ENCODE measurements at regions not wholly inside any gene's neighbourhood (a gene's known extent, or its start where the extent isn't known, plus 50 kb on each side); places are given as distances from the start of the nearest gene placed in this dataset.

- TF ChIP-seq, protein P1, sequence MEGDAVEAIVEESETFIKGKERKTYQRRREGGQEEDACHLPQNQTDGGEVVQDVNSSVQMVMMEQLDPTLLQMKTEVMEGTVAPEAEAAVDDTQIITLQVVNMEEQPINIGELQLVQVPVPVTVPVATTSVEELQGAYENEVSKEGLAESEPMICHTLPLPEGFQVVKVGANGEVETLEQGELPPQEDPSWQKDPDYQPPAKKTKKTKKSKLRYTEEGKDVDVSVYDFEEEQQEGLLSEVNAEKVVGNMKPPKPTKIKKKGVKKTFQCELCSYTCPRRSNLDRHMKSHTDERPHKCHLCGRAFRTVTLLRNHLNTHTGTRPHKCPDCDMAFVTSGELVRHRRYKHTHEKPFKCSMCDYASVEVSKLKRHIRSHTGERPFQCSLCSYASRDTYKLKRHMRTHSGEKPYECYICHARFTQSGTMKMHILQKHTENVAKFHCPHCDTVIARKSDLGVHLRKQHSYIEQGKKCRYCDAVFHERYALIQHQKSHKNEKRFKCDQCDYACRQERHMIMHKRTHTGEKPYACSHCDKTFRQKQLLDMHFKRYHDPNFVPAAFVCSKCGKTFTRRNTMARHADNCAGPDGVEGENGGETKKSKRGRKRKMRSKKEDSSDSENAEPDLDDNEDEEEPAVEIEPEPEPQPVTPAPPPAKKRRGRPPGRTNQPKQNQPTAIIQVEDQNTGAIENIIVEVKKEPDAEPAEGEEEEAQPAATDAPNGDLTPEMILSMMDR (conservative IDR thresholded peaks at IDR 0.05; ENCODE audit: low read length): no peak
- TF ChIP-seq EZH2phosphoT487 (IDR thresholded peaks at IDR 0.05; ENCODE audit: borderline replicate concordance, low read depth, low read length): no peak
These were observed 70.5 kb downstream of the NPAP1 start for GRCh38 chr15:24746094-24746493.
